Mesenchymal stem cell (in vitro differentiated cells and primary cell): ENCODE measurements at regions not wholly inside any gene's neighbourhood (a gene's known extent, or its start where the extent isn't known, plus 50 kb on each side); places are given as distances from the start of the nearest gene placed in this dataset.
"Not testable (repeated sequence)": the region's sequence is repeated elsewhere in the genome, so short reads cannot be mapped to it uniquely, and the experiment has no call there.

ENCODE experiments used
- DNase-seq: peaks from one replicate; pipeline ENCODE4 v3.0.0-alpha.2; 2013
- H2AFZ ChIP-seq: one replicate; pipeline ENCODE4 v1.6.1; 2013; ENCODE audit warnings: low read depth, mild to moderate bottlenecking, control low read depth, inconsistent platforms, low read length, moderate library complexity
- H2AK5ac ChIP-seq: 2 replicates; pipeline ENCODE4 v1.6.1; 2013; ENCODE audit warnings: low read length, moderate library complexity, mild to moderate bottlenecking, inconsistent platforms; ENCODE audit not compliant: severe bottlenecking
- H2BK120ac ChIP-seq: one replicate; pipeline ENCODE4 v1.6.1; 2013; ENCODE audit warnings: low read depth, mild to moderate bottlenecking, inconsistent platforms, low read length, moderate library complexity
- H2BK12ac ChIP-seq, 2 experiments: one replicate each; pipeline ENCODE4 v1.6.1; 2013; ENCODE audit warnings: inconsistent platforms in 2 of 2, low read length in 2 of 2, mild to moderate bottlenecking in 2 of 2, moderate library complexity in 2 of 2, control low read depth in 1 of 2
- H2BK15ac ChIP-seq: one replicate; pipeline ENCODE4 v1.6.1; 2013; ENCODE audit warnings: mild to moderate bottlenecking, low read depth, inconsistent platforms; ENCODE audit not compliant: poor library complexity, severe bottlenecking
- H2BK5ac ChIP-seq: 2 replicates; pipeline ENCODE4 v1.6.1; 2013; ENCODE audit warnings: low read depth, mild to moderate bottlenecking, low read length, control low read depth, inconsistent platforms; ENCODE audit not compliant: poor library complexity, severe bottlenecking
- H3K14ac ChIP-seq, 2 experiments: one replicate each; pipeline ENCODE4 v1.6.1; 2013; ENCODE audit warnings: inconsistent platforms in 2 of 2, low read length in 2 of 2, control low read depth in 1 of 2, mild to moderate bottlenecking in 1 of 2, moderate library complexity in 1 of 2
- H3K18ac ChIP-seq, 2 experiments: one replicate each; pipeline ENCODE4 v1.6.1; 2013; ENCODE audit warnings: inconsistent platforms in 2 of 2, low read length in 2 of 2, control low read depth in 1 of 2, low read depth in 1 of 2, mild to moderate bottlenecking in 1 of 2
- H3K23ac ChIP-seq, 2 experiments: one replicate each; pipeline ENCODE4 v1.6.1; 2013; ENCODE audit warnings: inconsistent platforms in 2 of 2, low read length in 2 of 2, mild to moderate bottlenecking in 2 of 2, moderate library complexity in 2 of 2, control low read depth in 1 of 2
- H3K27ac ChIP-seq: 2 replicates; pipeline ENCODE4 v1.5.1; 2013; ENCODE audit warnings: mild to moderate bottlenecking, moderate library complexity, low read length, control low read depth, inconsistent platforms; ENCODE audit not compliant: poor library complexity, severe bottlenecking
- H3K27me3 ChIP-seq, 2 experiments: 2 replicates each; pipeline versions ENCODE4 v1.6.1 to v1.7.0; 2013; ENCODE audit warnings: low read length in 2 of 2, mild to moderate bottlenecking in 2 of 2, moderate library complexity in 2 of 2, control low read depth in 1 of 2, inconsistent platforms in 1 of 2; ENCODE audit not compliant: control insufficient read depth in 1 of 2, insufficient read depth in 1 of 2
- H3K36me3 ChIP-seq, 2 experiments: 2 replicates each; pipeline versions ENCODE4 v1.6.1 to v1.7.0; 2013; ENCODE audit warnings: low read length in 2 of 2, control low read depth in 1 of 2, inconsistent platforms in 1 of 2, low read depth in 1 of 2, mild to moderate bottlenecking in 1 of 2; ENCODE audit not compliant: insufficient read depth in 2 of 2, control insufficient read depth in 1 of 2
- H3K4ac ChIP-seq, 2 experiments: one replicate each; pipeline ENCODE4 v1.6.1; 2013; ENCODE audit warnings: inconsistent platforms in 2 of 2, low read length in 2 of 2, mild to moderate bottlenecking in 2 of 2, moderate library complexity in 2 of 2, control low read depth in 1 of 2, low read depth in 1 of 2
- H3K4me1 ChIP-seq: 2 replicates; pipeline ENCODE4 v1.6.1; 2013; ENCODE audit warnings: low read depth, low read length, control low read depth; ENCODE audit not compliant: control insufficient read depth, insufficient read depth
- H3K4me2 ChIP-seq: 2 replicates; pipeline ENCODE4 v1.6.1; 2013; ENCODE audit warnings: low read length, mild to moderate bottlenecking, inconsistent platforms; ENCODE audit not compliant: poor library complexity, severe bottlenecking
- H3K4me3 ChIP-seq, 2 experiments: 2 replicates each; pipeline versions ENCODE4 v1.5.1 to v1.7.0; 2013; ENCODE audit warnings: low read length in 2 of 2, mild to moderate bottlenecking in 2 of 2, control low read depth in 1 of 2, low read depth in 1 of 2; ENCODE audit not compliant: insufficient read depth in 1 of 2
- H3K79me1 ChIP-seq: replicated peaks from 2 replicates; pipeline ENCODE4 v1.6.1; 2013; ENCODE audit warnings: mild to moderate bottlenecking, control low read depth, low read length, inconsistent platforms; ENCODE audit not compliant: poor library complexity, severe bottlenecking
- H3K9ac ChIP-seq: 2 replicates; pipeline ENCODE4 v1.7.0; 2013; ENCODE audit warnings: mild to moderate bottlenecking, low read length, moderate library complexity
- H3K9me3 ChIP-seq: 2 replicates; pipeline ENCODE4 v1.7.0; 2013; ENCODE audit warnings: mild to moderate bottlenecking, low read length; ENCODE audit not compliant: control insufficient read depth
- H4K8ac ChIP-seq: one replicate; pipeline ENCODE4 v1.6.1; 2013; ENCODE audit warnings: inconsistent platforms, mild to moderate bottlenecking, low read length, moderate library complexity
- H4K91ac ChIP-seq: one replicate; pipeline ENCODE4 v1.6.1; 2013; ENCODE audit warnings: mild to moderate bottlenecking, low read length, inconsistent platforms
- WGBS: methylation state at CpG from one replicate; pipeline ENCODE4 v1.1.7; 2013; ENCODE audit warnings: mixed read lengths; 5-methylcytosine and 5-hydroxymethylcytosine counted together

- not testable (repeated sequence) for H3K4me3 ChIP-seq, H2BK120ac ChIP-seq, H2BK5ac ChIP-seq, H2AFZ ChIP-seq, H3K4me1 ChIP-seq, H3K9ac ChIP-seq, H3K4me2 ChIP-seq, H3K18ac ChIP-seq, H3K27me3 ChIP-seq, H3K4ac ChIP-seq, H2BK12ac ChIP-seq, H4K8ac ChIP-seq, H3K27ac ChIP-seq, H3K79me1 ChIP-seq, H3K9me3 ChIP-seq, H3K14ac ChIP-seq, H2BK15ac ChIP-seq, H3K23ac ChIP-seq, H3K36me3 ChIP-seq, H2AK5ac ChIP-seq, H4K91ac ChIP-seq
- DNase-seq, result peak; percentile 12
- 98% methylated on average over 4 of the region's 4 CpGs for WGBS
Measured at GRCh38 chr13:89434624-89435023, 1763.5 kb downstream of the SLITRK5 start.

GRCh38 chr13:89454681-89455080, 1783.5 kb downstream of the SLITRK5 start:
- Histone ChIP-seq H3K27me3 (no peaks in the 10 kb centered on the region), H3K4me3 (no peak overlapping the region), H4K8ac (no peak overlapping the region), H3K27ac (no peak overlapping the region), H2AFZ (no peak overlapping the region), H2AK5ac (no peak overlapping the region), H2BK15ac (no peak overlapping the region), H2BK12ac (no peak overlapping the region), H3K4me2 (no peak overlapping the region), H3K4me1 (peaks cover 1% of the 10 kb centered on the region), H3K14ac (no peak overlapping the region), H4K91ac (no peak overlapping the region), H3K36me3 (no peaks in the 10 kb centered on the region), H3K79me1 (no peaks in the 10 kb centered on the region), H2BK120ac (no peak overlapping the region), H3K9ac (no peak overlapping the region), H3K9me3 (no peaks in the 10 kb centered on the region), H3K18ac (no peak overlapping the region), H3K4ac (no peak overlapping the region), H2BK5ac (no peak overlapping the region), H3K23ac (no peak overlapping the region)
- 88% methylated on average over 1 of the region's 2 CpGs for WGBS
- DNase-seq, result no peak

GRCh38 chr13:89455225-89455624, 1784.1 kb downstream of the SLITRK5 start:
- H3K9ac ChIP-seq, result no peak overlapping the region
- H2AK5ac ChIP-seq, result no peak overlapping the region
- no peaks in the 10 kb centered on the region for H3K36me3 ChIP-seq
- WGBS, result no CpG with 5 or more reads among the region's 1 CpG
- H2BK12ac ChIP-seq, result no peak overlapping the region
- no peak overlapping the region for H4K91ac ChIP-seq
- no peaks in the 10 kb centered on the region for H3K9me3 ChIP-seq
- H3K79me1 ChIP-seq, result no peaks in the 10 kb centered on the region
- H3K4me3 ChIP-seq, result no peak overlapping the region
- no peak overlapping the region for H3K23ac ChIP-seq
- no peaks in the 10 kb centered on the region for H3K27me3 ChIP-seq
- no peak overlapping the region for H2BK15ac ChIP-seq
- no peak overlapping the region for H2BK120ac ChIP-seq
- H3K18ac ChIP-seq, result no peak overlapping the region
- peaks cover 1% of the 10 kb centered on the region for H3K4me1 ChIP-seq
- H3K14ac ChIP-seq, result no peak overlapping the region
- no peak overlapping the region for H3K4ac ChIP-seq
- no peak overlapping the region for H2AFZ ChIP-seq
- no peak overlapping the region for H2BK5ac ChIP-seq
- no peak overlapping the region for H4K8ac ChIP-seq
- H3K27ac ChIP-seq, result no peak overlapping the region
- H3K4me2 ChIP-seq, result no peak overlapping the region
- no peak for DNase-seq

- H2BK120ac ChIP-seq, result no peak overlapping the region
- no peak overlapping the region for H3K9ac ChIP-seq
- H2BK15ac ChIP-seq, result no peak overlapping the region
- H2BK5ac ChIP-seq, result no peak overlapping the region
- H2AFZ ChIP-seq, result no peak overlapping the region
- H3K4me2 ChIP-seq, result no peak overlapping the region
- peak overlapping the region; percentile 90 for H2AK5ac ChIP-seq
- H2BK12ac ChIP-seq, result no peak overlapping the region
- H3K4me1 ChIP-seq, result peaks cover 1% of the 10 kb centered on the region
- no peak for DNase-seq
- no peaks in the 10 kb centered on the region for H3K27me3 ChIP-seq
- no peak overlapping the region for H3K18ac ChIP-seq
- H3K4ac ChIP-seq, result no peak overlapping the region
- H3K14ac ChIP-seq, result no peak overlapping the region
- no peak overlapping the region for H3K4me3 ChIP-seq
- no peak overlapping the region for H3K23ac ChIP-seq
- no peak overlapping the region for H4K91ac ChIP-seq
- no peak overlapping the region for H3K27ac ChIP-seq
- H4K8ac ChIP-seq, result no peak overlapping the region
- 81% methylated on average over 2 of the region's 2 CpGs for WGBS
- no peaks in the 10 kb centered on the region for H3K9me3 ChIP-seq
- H3K79me1 ChIP-seq, result no peaks in the 10 kb centered on the region
- H3K36me3 ChIP-seq, result no peaks in the 10 kb centered on the region
Measured at GRCh38 chr13:89455741-89456140, 1784.6 kb downstream of the SLITRK5 start.
